GM18502 (cell line): ENCODE measurements at regions not wholly inside any gene's neighbourhood (a gene's known extent, or its start where the extent isn't known, plus 50 kb on each side); places are given as distances from the start of the nearest gene placed in this dataset.
A peak's percentile ranks its signal among the peaks of the same experiment; 100 is the strongest.

Experiments
- ATAC-seq: cut with Tn5 transposase; IDR thresholded peaks from one replicate; pipeline ENCODE4 v1.9.1; 2021; ENCODE audit warnings: mild to moderate bottlenecking; ENCODE audit not compliant: unreplicated experiment, poor library complexity

DNA sequence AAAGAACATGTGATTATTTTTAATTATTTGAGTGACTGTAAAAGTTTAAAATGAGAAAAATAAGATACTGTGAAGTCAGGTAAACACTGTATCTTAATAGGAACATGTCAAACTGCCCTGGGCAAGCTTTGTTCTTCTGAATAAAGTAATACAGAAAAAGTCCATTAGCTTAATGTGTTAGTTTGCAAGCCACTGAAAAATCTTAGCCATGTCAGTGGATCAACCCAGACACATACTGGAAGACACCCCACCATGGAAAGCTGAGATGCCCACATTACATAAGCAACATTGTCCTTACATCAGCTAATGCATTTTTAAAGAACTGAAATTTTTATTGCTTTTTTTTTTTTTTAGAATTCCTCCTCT is 155.2 kb downstream of the BBOX1 start:
- no peak for ATAC-seq

DNA sequence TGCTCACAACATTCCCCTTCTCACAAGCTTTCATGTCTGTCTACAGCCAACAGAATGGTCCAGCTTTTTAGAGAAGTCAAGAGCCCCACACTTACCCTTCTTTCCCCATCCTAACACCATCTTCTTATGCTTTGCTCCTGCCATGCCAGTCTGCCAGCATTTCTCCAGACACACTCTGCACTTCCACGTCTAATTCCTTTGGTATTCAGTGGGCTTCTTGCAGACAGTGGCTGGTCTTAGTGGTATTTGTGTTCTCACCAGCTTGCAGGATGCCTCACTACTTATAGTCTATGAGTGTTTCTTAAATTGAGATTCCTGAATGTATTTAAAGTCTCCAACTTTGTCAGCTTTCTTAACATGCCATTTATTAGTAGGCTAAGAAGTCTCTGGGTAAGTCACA is 154.4 kb downstream of the BBOX1 start:
- no peak for ATAC-seq

DNA sequence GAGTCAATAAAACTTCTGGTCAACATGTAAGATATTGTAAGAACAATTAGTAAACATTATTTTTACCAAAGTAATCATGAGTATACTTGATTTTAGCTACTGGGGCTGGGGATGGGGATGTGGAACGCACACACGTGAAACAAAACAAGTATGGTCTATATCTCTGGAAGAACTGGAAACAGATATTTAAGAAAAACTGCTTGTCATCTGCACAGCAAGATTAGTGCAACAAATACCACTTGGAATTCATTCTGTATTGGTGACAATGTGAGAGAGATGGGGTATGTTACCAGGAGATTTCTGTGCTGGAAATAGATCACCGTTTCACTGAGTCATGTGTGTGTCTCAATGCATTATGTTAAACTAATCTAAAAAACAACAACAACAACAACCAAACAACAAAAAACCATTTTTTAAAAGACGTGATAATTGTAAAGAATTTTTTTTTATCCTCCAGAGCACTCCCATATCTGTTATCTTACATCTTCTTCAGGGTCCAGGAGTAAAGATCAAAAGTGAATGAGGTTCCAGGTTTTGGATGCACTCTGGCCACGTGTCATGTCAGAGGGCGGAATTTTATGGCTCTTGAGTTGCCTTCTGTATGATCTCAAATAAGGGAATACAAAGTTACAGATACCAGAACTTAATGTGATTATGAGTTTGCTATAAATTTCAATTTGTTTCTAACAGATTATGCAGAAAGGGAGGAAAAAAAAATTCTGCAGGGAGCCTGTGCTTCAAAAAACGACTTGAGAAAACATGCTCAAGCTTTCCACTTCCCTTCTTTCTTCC is 153.0 kb downstream of the BBOX1 start:
- ATAC-seq: no peak

DNA sequence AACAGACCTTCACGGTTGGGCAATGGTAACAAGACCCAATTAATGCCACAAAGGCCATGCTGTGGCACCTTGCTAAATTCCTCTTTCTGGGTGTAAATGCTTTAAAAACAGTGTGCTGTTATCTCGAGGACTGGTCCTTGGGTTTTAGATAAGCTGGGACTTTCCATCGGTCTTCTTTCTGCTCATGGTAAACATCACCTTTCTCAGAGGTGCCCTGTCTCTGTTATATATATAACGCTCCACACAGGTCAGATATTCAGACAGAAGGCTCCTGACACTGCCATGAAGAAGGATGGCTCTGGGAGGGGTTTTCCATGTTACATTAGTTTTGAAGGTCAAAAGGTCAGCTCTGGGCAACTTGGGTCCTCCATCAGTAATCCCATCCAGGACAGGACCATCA is 151.6 kb downstream of the BBOX1 start:
- no peak for ATAC-seq

DNA sequence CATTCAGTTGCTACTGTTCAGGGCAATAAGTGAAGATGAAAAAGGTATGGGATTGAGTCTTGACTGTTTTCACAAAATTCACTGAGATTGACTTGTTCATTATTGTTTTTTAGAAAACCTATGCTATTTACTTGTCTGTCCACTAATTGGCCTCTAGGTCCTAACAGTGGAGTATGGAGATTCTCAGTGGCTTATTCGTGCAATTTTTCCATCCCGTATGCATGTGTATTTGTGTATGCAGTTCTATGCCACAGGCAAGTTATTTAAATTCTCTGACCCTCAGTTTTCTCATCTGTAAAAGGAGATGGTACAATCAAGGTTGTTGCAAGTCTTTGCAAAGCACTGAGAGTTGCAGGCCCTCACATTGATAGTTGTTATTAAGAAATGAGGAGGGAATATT is 151.0 kb downstream of the BBOX1 start:
- ATAC-seq: no peak

DNA sequence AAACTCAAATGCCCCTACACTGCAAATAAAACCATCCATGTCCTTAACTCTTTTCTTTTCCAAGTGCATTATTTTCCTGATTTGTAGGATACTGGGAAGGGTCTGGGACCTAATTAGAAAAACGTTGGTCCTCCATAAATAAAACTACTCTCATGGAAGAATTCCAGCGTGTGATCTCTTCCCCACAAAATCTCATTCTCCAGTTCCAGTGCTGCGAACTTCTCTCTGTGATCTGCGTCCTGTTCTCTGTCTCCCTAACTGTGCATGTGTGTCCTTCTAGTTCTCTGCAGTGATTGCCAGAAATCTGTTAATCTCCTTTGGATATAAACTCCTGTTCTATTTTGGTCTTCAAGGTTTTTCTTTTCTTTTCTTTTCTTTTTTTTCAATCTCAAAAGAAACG is 148.1 kb downstream of the BBOX1 start:
- ATAC-seq: no peak

DNA sequence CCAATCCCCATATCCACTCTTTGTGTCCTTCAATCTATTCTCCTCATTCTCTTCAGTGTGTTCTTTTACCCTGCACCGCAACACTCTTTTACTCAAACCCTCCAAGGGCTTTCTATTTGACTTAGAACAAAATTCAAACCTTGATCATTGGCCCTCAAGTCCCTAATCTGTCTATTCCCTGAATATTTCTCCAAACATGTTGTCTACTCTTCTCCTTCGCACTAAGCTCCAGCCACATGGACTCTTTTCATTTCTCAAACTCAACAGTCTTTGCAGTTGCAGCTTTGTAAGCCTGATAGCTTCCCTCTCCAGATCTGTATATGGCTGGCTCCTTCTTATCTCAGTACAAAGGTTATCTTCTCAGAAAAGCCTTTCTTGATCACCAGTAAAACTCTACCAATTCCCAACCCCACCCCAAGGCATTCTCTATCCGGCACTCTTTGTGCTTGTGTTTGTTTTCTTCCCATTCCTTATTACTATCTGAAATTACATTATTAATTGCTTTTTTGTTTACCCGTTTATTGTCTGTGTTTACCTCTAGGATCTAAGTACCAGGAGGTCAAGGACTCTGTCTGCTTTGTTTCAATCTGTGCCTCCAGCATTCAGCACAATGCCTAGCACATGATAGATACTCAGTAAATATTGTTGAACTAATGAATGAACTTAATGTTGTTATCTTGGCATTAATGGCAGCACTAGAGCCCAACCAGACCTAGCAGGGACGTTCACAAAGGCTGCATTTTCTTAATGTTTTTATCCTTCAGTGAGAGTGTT is 147.4 kb downstream of the BBOX1 start:
- no peak for ATAC-seq

DNA sequence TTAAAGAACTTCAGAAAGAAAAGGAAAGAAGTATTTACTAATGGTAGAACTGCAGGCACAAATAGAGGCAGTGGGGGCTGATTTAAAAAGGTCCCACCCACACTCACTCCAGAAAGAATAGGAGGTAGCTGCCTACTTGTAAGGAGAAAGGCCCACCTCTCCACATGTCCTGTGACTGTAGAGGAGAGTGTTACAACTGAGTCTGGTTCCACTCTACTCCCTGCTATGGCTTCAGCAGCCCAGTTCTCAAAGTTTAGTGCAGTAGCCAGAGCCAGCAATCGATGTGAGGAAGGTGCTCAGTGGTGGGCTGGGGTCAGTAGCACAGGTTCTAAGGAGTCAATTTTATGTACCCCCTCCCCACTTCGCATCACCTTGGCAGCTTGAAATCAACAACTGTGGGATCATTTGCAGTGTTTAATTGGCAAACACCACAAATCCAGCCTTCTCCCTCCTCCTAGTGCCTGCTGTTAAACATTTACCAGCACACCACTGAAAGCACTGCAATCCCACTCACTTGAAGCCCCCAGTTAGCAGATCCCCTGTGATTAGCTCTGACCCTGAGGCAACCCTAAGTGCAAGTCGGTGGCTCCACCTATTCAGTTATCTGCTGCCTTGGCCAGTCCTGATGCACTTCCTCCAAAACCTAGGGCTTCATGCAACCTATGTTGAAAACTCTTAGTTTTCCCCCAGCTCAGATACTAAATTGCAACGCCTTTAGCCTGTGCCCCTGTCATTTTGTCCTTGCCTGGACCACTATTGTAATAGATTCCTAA is 146.6 kb downstream of the BBOX1 start:
- ATAC-seq: no peak

DNA sequence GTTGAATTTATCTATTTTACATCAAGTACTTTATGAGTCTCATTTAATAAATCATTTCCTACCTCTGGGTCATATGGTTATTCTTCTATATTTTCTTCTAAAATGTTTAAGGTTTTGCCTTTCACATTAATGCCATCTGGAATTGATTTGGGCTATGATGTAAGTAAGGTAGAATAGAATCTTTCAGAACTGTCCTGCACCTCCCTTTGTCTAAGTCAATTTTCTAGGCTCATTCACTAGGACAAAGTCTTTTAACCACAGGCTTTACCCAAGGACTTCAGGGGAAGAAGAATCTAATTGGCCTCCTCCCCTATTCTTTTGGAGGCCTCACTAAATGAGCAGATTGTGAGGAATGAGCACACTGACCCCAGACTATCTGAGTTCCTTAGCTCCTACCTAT is 146.0 kb downstream of the BBOX1 start:
- ATAC-seq: no peak

DNA sequence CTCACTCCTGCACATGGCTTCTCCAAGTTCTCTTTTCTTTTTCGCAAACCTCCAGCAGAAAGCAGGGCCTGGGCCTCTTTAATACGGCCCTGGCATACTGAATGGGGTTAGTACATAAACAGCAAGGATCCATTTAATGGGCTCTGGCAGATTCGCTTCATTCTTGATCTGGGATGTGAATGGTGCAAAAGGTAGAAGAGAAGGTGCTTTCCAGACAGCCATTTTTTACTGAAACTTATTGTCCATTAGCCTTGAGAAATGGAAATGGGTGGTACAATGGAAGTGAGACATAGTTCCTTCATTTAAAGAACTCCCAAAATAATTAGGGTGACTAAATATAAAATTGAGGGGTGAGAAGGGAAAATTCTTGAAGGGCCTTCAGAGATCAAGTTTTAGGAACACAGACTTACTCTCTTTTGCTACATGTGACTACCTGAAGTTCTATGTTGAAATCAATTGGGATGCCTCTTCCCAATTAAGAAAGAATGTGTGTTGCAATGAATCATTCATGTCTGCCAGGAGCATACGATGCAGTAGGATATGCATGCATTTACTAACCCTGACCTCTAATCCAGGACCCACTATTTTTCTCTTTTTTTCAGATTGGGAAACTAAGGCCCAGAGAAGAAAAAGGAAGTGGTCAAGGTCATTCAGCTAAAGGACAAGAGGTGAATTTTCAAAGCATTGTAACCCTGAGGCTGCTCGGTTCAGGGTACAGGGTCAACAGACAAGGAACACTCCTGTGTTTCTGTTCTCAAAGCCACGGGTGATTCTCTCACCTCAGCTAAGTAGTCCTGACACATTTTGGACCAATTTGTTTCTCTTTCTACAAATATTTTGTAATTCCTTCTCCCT is 144.1 kb downstream of the BBOX1 start:
- peak; percentile 7 for ATAC-seq

DNA sequence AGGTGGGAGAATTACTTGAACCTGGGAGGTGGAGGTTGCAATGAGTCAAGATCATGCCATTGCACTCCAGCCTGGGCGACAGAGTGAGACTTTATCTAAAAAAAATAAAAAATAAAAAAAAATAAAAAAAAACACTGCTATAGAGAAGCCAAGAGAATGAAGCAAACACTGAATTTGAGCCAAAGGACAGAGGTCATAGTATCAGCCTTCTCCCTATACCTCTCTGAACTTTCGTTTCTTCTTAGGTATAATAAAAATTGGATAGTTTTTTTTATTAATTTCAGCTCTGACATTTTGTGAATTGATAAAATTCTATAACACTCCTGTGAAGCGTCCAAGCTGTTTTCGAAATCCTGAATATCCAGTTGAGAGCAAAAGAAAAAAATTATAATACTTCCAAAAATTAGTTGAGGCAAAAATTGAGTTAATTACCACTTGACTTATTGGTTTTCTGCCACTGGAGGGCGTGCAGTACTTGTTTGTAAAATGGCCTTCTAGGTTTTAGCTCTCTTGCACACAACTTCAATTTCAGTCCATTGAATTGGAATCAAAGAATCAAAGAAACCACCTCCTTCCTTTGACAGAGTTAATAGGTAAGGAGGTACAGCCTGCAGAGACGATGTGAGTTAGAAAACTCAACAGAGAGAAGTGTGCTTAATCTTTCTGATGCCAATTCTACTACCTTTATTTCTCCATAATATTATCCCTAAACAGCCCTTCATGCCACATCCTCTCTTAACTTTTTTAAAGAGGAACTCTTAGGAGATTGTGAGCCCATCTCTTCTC is 143.2 kb downstream of the BBOX1 start:
- peak; percentile 73 for ATAC-seq

DNA sequence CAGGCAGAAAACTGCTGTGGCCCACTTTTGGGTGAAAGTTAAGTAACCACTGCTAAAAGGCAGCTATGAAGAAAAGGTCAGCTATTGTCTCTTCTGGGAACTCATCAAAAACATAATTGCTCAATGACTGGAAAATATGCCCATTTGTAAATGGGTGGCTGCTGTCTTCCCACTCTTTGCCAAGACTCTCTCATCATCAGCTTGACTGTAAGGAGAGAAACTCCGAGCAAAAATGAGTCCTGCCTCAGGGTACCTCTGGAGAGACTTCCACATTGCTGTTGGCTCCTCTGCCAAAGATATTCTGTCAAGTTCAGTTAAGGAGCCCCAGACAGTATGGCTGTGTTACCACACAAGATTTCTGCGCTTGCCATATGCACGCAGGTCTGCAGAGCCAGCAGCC is 138.7 kb downstream of the BBOX1 start:
- no peak for ATAC-seq

DNA sequence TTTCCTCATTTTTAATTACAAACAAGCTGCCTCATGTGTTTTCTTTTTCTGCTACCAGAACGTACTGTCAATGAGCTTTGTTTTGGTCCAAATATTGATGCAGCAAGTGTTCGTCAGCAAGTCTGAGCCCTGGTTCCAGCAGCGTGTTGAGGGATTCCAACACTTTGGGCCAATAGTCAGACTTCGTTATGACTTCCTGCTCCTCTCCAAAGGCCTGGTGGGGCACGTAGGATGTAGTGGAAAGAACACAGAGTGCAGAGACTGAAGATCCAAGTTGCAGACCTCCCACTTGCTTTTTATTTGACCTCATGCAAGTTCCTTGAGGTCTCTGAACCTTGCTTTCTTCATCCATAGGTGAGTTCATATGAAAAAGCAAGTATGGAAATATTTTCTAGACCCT is 138.2 kb downstream of the BBOX1 start:
- ATAC-seq: no peak
